Stomach (tissue), 8 donors: ENCODE measurements at regions not wholly inside any gene's neighbourhood (a gene's known extent, or its start where the extent isn't known, plus 50 kb on each side); places are given as distances from the start of the nearest gene placed in this dataset.

Experiments used
- DNase-seq, 2 donors: peaks; one replicate each; pipeline versions ENCODE4 v3.0.0 to v3.0.0-alpha.2; 2013 to 2019
- H3K27ac ChIP-seq, 5 donors: fragments of 200-600 bp in 4 of 5; sonication (generic) in 4 of 5; one replicate each; pipeline ENCODE4 v1.5.1; 2013 to 2019; ENCODE audit warnings: mild to moderate bottlenecking in 1 of 5, moderate library complexity in 1 of 5
- H3K27me3 ChIP-seq, 3 donors: fragments of 200-600 bp; sonication (generic); one replicate each; pipeline ENCODE4 v1.5.1; 2017 to 2019; ENCODE audit warnings: mixed run types in 1 of 3
- H3K36me3 ChIP-seq, 4 donors: fragments of 200-600 bp; sonication (generic); 1 replicate in 3 of 4; 2 replicates in 1 of 4; pipeline ENCODE4 v1.5.1; 2016 to 2019
- H3K4me1 ChIP-seq, 4 donors: fragments of 200-600 bp; sonication (generic); one replicate each; pipeline ENCODE4 v1.5.1; 2016 to 2019
- H3K4me3 ChIP-seq, 4 donors: fragments of 200-600 bp; sonication (generic) in 3 of 4; one replicate each; pipeline ENCODE4 v1.5.1; 2016 to 2019; ENCODE audit warnings: mild to moderate bottlenecking in 1 of 4
- H3K9me3 ChIP-seq, 4 donors: fragments of 200-600 bp; sonication (generic); one replicate each; pipeline ENCODE4 v1.5.1; 2016 to 2019
- CTCF ChIP-seq, 7 experiments: fragments of 450-650 bp in 4 of 7; fragments of 200-600 bp in 3 of 7; sonication (generic) in 3 of 7; IDR thresholded peaks; one replicate each; pipeline ENCODE4 v1.5.1; 2016 to 2019; ENCODE audit warnings: antibody characterized with exemption in 7 of 7, control low read depth in 2 of 7, mild to moderate bottlenecking in 1 of 7
- EP300 ChIP-seq: sonication (generic); formaldehyde crosslinking; IDR thresholded peaks from one replicate; pipeline ENCODE4 v1.6.1; 2017; ENCODE audit warnings: antibody characterized with exemption
- POLR2A ChIP-seq, 4 donors: fragments of 450-650 bp; IDR thresholded peaks; one replicate each; pipeline ENCODE4 v1.6.1; 2016; ENCODE audit warnings: antibody characterized with exemption in 4 of 4, control low read depth in 2 of 4, mild to moderate bottlenecking in 1 of 4, moderate library complexity in 1 of 4
- POLR2AphosphoS5 ChIP-seq, 3 donors: sonication (generic); formaldehyde crosslinking; IDR thresholded peaks; one replicate each; pipeline ENCODE4 v1.6.1; 2016; ENCODE audit warnings: antibody characterized with exemption in 3 of 3
- WGBS, 5 donors: extraction: QIAGEN DNeasy Blood & Tissue Kit in 3 of 5; methylation state at CpG; one replicate each; pipeline versions ENCODE4 v1.1.5 to v1.1.7; 2013 to 2018; 5-methylcytosine and 5-hydroxymethylcytosine counted together
- intact Hi-C: fragments of 100-400 bp; cut with DNase I; formaldehyde crosslinking; loops from one replicate; pipeline ENCODE4 v1.15.1; 2023; ENCODE audit warnings: low total_unique reads
- donor health status: healthy with polysubstance abuse.
- donor health status: Bipolar disorder and iron deficiency.
- donor health status: healthy.

GRCh38 chr10:70964245-70964644 is 75.9 kb upstream of the PCBD1 start:
- H3K27me3 ChIP-seq, result peaks cover 0 to 30% (median 3%) of the 10 kb centered on the region in 3 donors
- DNase-seq, result no peak
- TF ChIP-seq EP300 (no peak), POLR2A (IDR thresholded peaks at IDR 0.05) (no peak), CTCF (IDR thresholded peaks at IDR 0.05) (no peak), POLR2AphosphoS5 (IDR thresholded peaks at IDR 0.05) (no peak)
- H3K27ac ChIP-seq, result no peak overlapping the region
- intact Hi-C loops, result no loop called here
- no peak overlapping the region for H3K4me3 ChIP-seq
- no peaks in the 10 kb centered on the region for H3K36me3 ChIP-seq
- H3K9me3 ChIP-seq, result no peaks in the 10 kb centered on the region
- WGBS, 5 donors, result 58 to 88% (median 68%) methylated on average over 5 of the region's 5 CpGs
- H3K4me1 ChIP-seq, result no peaks in the 10 kb centered on the region

GRCh38 chr10:70964881-70965280 is 76.5 kb upstream of the PCBD1 start:
- no peak for TF ChIP-seq POLR2AphosphoS5 (IDR thresholded peaks at IDR 0.05)
- TF ChIP-seq POLR2A (IDR thresholded peaks at IDR 0.05), result no peak
- no peak for TF ChIP-seq CTCF (IDR thresholded peaks at IDR 0.05)
- no peak for TF ChIP-seq EP300

GRCh38 chr10:70965566-70965965 is 77.2 kb upstream of the PCBD1 start:
- Histone ChIP-seq H3K4me3 (no peak overlapping the region), H3K9me3 (no peaks in the 10 kb centered on the region), H3K36me3 (no peaks in the 10 kb centered on the region), H3K4me1 (no peaks in the 10 kb centered on the region), H3K27ac (no peak overlapping the region), H3K27me3 (peaks cover 0 to 30% (median 3%) of the 10 kb centered on the region in 3 donors)
- 81 to 89% (median 85%) methylated on average over 7 to 8 of the region's 8 CpGs for WGBS, 5 donors
- intact Hi-C loops, result no loop called here
- DNase-seq, result no peak
- TF ChIP-seq POLR2A (IDR thresholded peaks at IDR 0.05) (no peak), CTCF (IDR thresholded peaks at IDR 0.05) (no peak), EP300 (no peak), POLR2AphosphoS5 (IDR thresholded peaks at IDR 0.05) (no peak)

More at GRCh38 chr10:70964881-70965280, 76.5 kb upstream of the PCBD1 start:
- Histone ChIP-seq H3K27ac (no peak overlapping the region), H3K27me3 (peaks cover 0 to 30% (median 3%) of the 10 kb centered on the region in 3 donors), H3K4me1 (no peaks in the 10 kb centered on the region), H3K36me3 (no peaks in the 10 kb centered on the region), H3K4me3 (no peak overlapping the region), H3K9me3 (no peaks in the 10 kb centered on the region)
- intact Hi-C loops, result no loop called here
- DNase-seq, result no peak
- WGBS, 5 donors, result 70 to 93% (median 76%) methylated on average over 2 to 8 of the region's 8 CpGs

GRCh38 chr10:70966646-70967553 is 78.5 kb upstream of the PCBD1 start:
- intact Hi-C loops, result no loop called here
- WGBS, 5 donors, result 73 to 83% (median 78%) methylated on average over 11 of the region's 11 CpGs
- Histone ChIP-seq H3K36me3 (no peaks in the 10 kb centered on the region), H3K4me3 (no peak overlapping the region), H3K27ac (no peak overlapping the region), H3K9me3 (peaks cover 0 to 12% (median 6%) of the 10 kb centered on the region in 4 donors), H3K4me1 (no peaks in the 10 kb centered on the region), H3K27me3 (peaks cover 0 to 30% (median 3%) of the 10 kb centered on the region in 3 donors)
- TF ChIP-seq EP300, result no peak
- TF ChIP-seq POLR2A (IDR thresholded peaks at IDR 0.05), result no peak
- TF ChIP-seq CTCF (IDR thresholded peaks at IDR 0.05), result no peak
- TF ChIP-seq POLR2AphosphoS5 (IDR thresholded peaks at IDR 0.05), result no peak
- no peak for DNase-seq
